Astrocyte (in vitro differentiated cells and primary cell): ENCODE measurements at regions not wholly inside any gene's neighbourhood (a gene's known extent, or its start where the extent isn't known, plus 50 kb on each side); places are given as distances from the start of the nearest gene placed in this dataset.

Experiments used
- DNase-seq: peaks from one replicate; pipeline ENCODE4 v3.0.0-alpha.2; 2010; ENCODE audit warnings: low read depth
- FAIRE-seq: peaks from 2 replicates; lab custom pipeline; 2011; peaks lifted over from hg19 to GRCh38; lab: Jason Lieb, UNC
- H2AFZ ChIP-seq: 2 replicates; pipeline ENCODE4 v1.6.0; 2012; ENCODE audit warnings: low read depth, low read length, inconsistent platforms
- H3K27ac ChIP-seq: 2 replicates; pipeline ENCODE4 v1.5.1; 2011; ENCODE audit warnings: low read depth, low read length, inconsistent platforms
- H3K27me3 ChIP-seq: 2 replicates; pipeline ENCODE4 v1.6.0; 2011; ENCODE audit warnings: low read length, inconsistent platforms; ENCODE audit not compliant: insufficient read depth
- H3K36me3 ChIP-seq: 2 replicates; pipeline ENCODE4 v1.5.1; 2011; ENCODE audit warnings: low read length, inconsistent platforms; ENCODE audit not compliant: insufficient read depth
- H3K4me1 ChIP-seq: 2 replicates; pipeline ENCODE4 v1.5.1; 2011; ENCODE audit warnings: low read length, inconsistent platforms; ENCODE audit not compliant: insufficient read depth
- H3K4me2 ChIP-seq: 2 replicates; pipeline ENCODE4 v1.6.0; 2012; ENCODE audit warnings: low read length, inconsistent platforms
- H3K4me3 ChIP-seq: 2 replicates; pipeline ENCODE4 v1.5.1; 2011; ENCODE audit warnings: low read depth, mild to moderate bottlenecking, low read length, inconsistent platforms; ENCODE audit not compliant: insufficient read depth
- H3K79me2 ChIP-seq: 2 replicates; pipeline ENCODE4 v1.6.0; 2012; ENCODE audit warnings: mild to moderate bottlenecking, low read length, inconsistent platforms; ENCODE audit not compliant: insufficient read depth
- H3K9ac ChIP-seq: 2 replicates; pipeline ENCODE4 v1.6.0; 2012; ENCODE audit warnings: mild to moderate bottlenecking, low read length, inconsistent platforms
- H3K9me3 ChIP-seq: 2 replicates; pipeline ENCODE4 v1.5.1; 2012; ENCODE audit warnings: low read depth, mild to moderate bottlenecking, low read length, inconsistent platforms; ENCODE audit not compliant: insufficient read depth
- H4K20me1 ChIP-seq: 2 replicates; pipeline ENCODE4 v1.6.0; 2012; ENCODE audit warnings: low read length, inconsistent platforms; ENCODE audit not compliant: insufficient read depth
- H3K27ac Mint-ChIP-seq: one replicate; pipeline ENCODE4 v1.8.0; 2021; ENCODE audit warnings: mild to moderate bottlenecking, mixed read lengths; ENCODE audit not compliant: unreplicated experiment
- H3K27me3 Mint-ChIP-seq: one replicate; pipeline ENCODE4 v1.8.0; 2021; ENCODE audit warnings: low read depth, mixed read lengths; ENCODE audit not compliant: unreplicated experiment
- H3K36me3 Mint-ChIP-seq: one replicate; pipeline ENCODE4 v1.8.0; 2021; ENCODE audit warnings: low read depth, mixed read lengths; ENCODE audit not compliant: unreplicated experiment
- H3K4me1 Mint-ChIP-seq: one replicate; pipeline ENCODE4 v1.8.0; 2021; ENCODE audit warnings: low read depth, mixed read lengths; ENCODE audit not compliant: unreplicated experiment
- H3K4me3 Mint-ChIP-seq: one replicate; pipeline ENCODE4 v1.8.0; 2021; ENCODE audit warnings: mild to moderate bottlenecking, moderate library complexity, mixed read lengths; ENCODE audit not compliant: unreplicated experiment
- H3K9me3 Mint-ChIP-seq: one replicate; pipeline ENCODE4 v1.8.0; 2021; ENCODE audit warnings: mild to moderate bottlenecking, mixed read lengths; ENCODE audit not compliant: unreplicated experiment
- EZH2 ChIP-seq: IDR thresholded peaks from 2 replicates; pipeline ENCODE4 v1.6.1; 2012; ENCODE audit warnings: mild to moderate bottlenecking, low read length, inconsistent platforms; ENCODE audit not compliant: insufficient read depth
- TF ChIP-seq, protein P1 (sequence below): IDR thresholded peaks from 2 replicates; pipeline ENCODE4 v1.5.1; 2011; ENCODE audit warnings: low read depth, mild to moderate bottlenecking, inconsistent platforms, low read length, moderate library complexity; ENCODE audit not compliant: insufficient read depth

DNA sequence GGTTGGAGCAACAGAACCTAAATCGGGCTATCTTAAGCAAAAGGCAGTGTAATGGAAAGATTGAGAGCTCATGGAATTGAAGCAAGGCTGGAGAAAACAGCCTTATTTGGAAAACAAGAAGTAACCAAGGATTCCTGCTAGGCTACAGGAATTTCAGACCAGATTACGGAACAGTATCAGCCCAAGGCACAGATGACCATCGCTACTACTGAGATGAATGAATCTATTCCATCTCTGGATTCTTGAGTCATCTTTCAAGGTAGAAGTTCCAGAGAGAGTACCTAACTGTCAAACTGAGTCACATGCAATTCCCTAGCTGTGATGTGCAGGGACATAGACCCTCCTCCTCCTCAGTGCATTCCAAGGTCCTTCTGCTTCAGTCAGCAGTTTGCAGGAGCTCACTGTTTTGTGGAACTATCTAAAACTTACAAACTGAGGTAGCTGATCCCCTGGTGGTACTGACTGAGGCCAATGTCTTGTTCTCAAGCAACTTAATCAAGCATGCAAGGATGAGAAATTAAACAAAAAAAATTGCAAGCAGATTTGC is 62.0 kb upstream of the SMLR1 start:
- H3K79me2 ChIP-seq = no peaks in the 10 kb centered on the region
- H3K4me3 ChIP-seq = no peak overlapping the region
- no peaks in the 10 kb centered on the region for H3K4me1 Mint-ChIP-seq
- H3K9ac ChIP-seq = no peak overlapping the region
- no peak overlapping the region for H3K4me3 Mint-ChIP-seq
- FAIRE-seq (no peak), DNase-seq (no peak)
- H3K9me3 ChIP-seq = no peaks in the 10 kb centered on the region
- no peaks in the 10 kb centered on the region for H3K9me3 Mint-ChIP-seq
- H3K36me3 Mint-ChIP-seq = no peaks in the 10 kb centered on the region
- H3K27ac Mint-ChIP-seq = no peak overlapping the region
- TF ChIP-seq, protein P1, sequence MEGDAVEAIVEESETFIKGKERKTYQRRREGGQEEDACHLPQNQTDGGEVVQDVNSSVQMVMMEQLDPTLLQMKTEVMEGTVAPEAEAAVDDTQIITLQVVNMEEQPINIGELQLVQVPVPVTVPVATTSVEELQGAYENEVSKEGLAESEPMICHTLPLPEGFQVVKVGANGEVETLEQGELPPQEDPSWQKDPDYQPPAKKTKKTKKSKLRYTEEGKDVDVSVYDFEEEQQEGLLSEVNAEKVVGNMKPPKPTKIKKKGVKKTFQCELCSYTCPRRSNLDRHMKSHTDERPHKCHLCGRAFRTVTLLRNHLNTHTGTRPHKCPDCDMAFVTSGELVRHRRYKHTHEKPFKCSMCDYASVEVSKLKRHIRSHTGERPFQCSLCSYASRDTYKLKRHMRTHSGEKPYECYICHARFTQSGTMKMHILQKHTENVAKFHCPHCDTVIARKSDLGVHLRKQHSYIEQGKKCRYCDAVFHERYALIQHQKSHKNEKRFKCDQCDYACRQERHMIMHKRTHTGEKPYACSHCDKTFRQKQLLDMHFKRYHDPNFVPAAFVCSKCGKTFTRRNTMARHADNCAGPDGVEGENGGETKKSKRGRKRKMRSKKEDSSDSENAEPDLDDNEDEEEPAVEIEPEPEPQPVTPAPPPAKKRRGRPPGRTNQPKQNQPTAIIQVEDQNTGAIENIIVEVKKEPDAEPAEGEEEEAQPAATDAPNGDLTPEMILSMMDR = no peak
- H3K27me3 Mint-ChIP-seq = peaks cover 4% of the 10 kb centered on the region
- H3K27me3 ChIP-seq = peaks cover 3% of the 10 kb centered on the region
- H2AFZ ChIP-seq = no peak overlapping the region
- H3K4me1 ChIP-seq = no peaks in the 10 kb centered on the region
- H3K27ac ChIP-seq = no peak overlapping the region
- H4K20me1 ChIP-seq = no peaks in the 10 kb centered on the region
- H3K36me3 ChIP-seq = no peaks in the 10 kb centered on the region
- no peak overlapping the region for H3K4me2 ChIP-seq

DNA sequence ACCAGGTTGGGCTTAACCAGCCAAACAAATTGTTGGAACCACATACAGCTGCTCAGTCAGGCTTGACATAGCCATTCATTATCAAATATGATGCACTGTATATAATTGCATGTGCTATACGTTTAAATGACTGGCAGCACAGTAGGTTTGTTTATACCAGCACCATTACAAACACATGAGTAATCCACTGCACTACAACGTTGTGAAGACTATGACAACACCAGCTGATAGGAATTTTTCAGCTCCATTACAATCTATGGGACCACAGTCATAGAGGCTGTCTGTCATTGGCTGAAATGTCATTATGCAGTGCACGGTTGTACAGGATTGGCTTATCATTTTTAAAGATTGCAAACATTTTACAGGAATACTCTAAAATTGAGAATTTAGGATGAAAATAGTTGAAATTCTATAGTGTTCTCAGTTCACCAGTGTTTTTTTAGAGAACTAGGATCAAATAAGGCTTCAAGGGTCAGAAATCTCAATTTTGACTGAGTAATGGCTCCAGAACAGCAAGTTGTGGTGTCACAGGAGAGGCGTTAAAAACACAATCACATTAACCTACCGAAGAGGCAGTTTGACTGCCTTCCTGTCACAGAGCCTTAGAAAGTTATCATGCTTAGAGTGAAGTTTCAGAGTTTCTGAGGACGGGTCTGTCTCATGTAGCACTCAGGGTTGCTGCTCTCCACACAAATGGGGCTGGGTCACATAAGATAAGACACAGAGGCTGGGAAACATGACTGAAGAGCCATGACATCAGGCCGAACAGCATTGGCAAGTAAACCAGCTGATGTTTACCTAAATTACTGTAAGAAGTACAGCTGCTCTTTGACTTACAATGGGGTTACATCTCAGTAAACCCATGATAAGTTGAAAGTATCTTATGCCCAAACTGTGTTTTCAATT is 60.7 kb upstream of the SMLR1 start:
- Histone ChIP-seq H3K79me2 (no peaks in the 10 kb centered on the region), H3K4me3 (no peak overlapping the region), H3K4me2 (no peak overlapping the region), H3K9me3 (no peaks in the 10 kb centered on the region), H3K27ac (no peak overlapping the region), H3K4me1 (no peaks in the 10 kb centered on the region), H4K20me1 (no peaks in the 10 kb centered on the region), H3K9ac (no peak overlapping the region), H3K27me3 (peaks cover 3% of the 10 kb centered on the region), H2AFZ (no peak overlapping the region), H3K36me3 (no peaks in the 10 kb centered on the region)
- Mint-ChIP-seq H3K9me3 (no peaks in the 10 kb centered on the region), H3K4me1 (no peaks in the 10 kb centered on the region), H3K27ac (no peak overlapping the region), H3K27me3 (peaks cover 4% of the 10 kb centered on the region), H3K4me3 (no peak overlapping the region), H3K36me3 (no peaks in the 10 kb centered on the region)
- no peak for DNase-seq
- no peak for TF ChIP-seq EZH2
- TF ChIP-seq, protein P1 = no peak
- no peak for FAIRE-seq

DNA sequence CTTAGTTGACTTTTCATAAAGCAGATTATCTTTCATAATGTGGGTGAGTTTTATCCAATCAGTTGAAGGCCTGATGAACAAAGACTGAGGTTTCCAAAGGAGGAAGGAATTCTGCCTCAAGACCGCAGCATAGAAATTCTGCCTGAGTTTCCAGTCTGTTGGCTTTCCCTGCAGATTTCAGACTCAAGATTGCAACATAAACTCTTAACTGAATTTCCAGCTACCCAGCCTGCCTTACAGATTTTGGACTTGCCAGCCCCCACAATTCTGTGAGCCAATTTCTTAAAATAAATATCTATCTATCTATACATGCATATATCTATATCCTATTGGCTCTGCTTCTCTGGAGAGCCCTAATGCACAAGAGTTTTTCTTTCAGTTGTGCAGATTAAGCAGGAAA is 57.3 kb upstream of the SMLR1 start:
- Mint-ChIP-seq H3K27me3 (no peaks in the 10 kb centered on the region), H3K9me3 (no peaks in the 10 kb centered on the region), H3K27ac (no peak overlapping the region), H3K4me3 (no peak overlapping the region), H3K4me1 (no peaks in the 10 kb centered on the region), H3K36me3 (no peaks in the 10 kb centered on the region)
- Histone ChIP-seq H2AFZ (no peak overlapping the region), H3K79me2 (no peaks in the 10 kb centered on the region), H3K27me3 (no peaks in the 10 kb centered on the region), H3K9ac (no peak overlapping the region), H3K4me3 (no peak overlapping the region), H3K27ac (no peak overlapping the region), H3K4me1 (no peaks in the 10 kb centered on the region), H3K9me3 (no peaks in the 10 kb centered on the region), H4K20me1 (no peaks in the 10 kb centered on the region), H3K36me3 (no peaks in the 10 kb centered on the region), H3K4me2 (no peak overlapping the region)
- TF ChIP-seq EZH2 = no peak
- TF ChIP-seq, protein P1 = no peak
- peak; percentile 12 for DNase-seq
- peak; percentile 34 for FAIRE-seq
